LNCAP (cell line): ENCODE measurements at regions not wholly inside any gene's neighbourhood (a gene's known extent, or its start where the extent isn't known, plus 50 kb on each side); places are given as distances from the start of the nearest gene placed in this dataset.

Experiments used
- TF ChIP-seq, protein P1 (sequence below): fragments of 450-650 bp; IDR thresholded peaks from 2 replicates; pipeline ENCODE4 v1.5.1; 2017; ENCODE audit warnings: mild to moderate bottlenecking

DNA sequence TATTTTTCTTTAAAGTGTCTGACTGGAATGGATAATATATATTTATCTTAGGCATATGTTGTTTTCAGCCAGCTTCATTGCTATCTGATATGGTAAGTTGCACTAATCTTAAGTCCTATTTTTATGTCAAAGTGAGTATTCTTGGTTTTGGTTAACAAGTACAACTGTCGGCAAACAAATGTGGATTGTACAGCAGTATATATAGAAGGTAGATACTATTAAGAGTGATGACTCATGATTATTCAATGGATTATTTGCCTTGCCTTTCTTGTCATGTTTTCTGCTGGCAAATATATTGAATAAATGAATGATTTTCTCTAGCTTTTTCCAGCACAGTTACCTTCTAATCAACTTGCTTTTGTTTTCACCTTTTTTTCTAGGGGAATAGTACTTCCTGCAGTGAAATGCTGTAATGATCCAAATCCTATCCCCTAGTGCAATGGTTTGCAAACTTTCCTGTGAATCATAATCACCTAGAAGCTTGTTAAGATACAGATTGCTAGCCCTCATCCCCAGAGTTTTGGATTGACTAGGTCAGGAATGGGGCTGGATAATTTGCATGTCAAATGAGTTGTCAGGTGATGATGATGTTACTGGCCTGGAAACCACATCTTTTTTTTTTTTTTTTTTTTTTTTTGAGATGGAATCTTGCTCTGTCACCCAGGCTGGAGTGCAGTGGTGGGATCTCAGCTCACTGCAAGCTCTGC is 60.8 kb upstream of the ARRDC3 start:
- TF ChIP-seq, protein P1, sequence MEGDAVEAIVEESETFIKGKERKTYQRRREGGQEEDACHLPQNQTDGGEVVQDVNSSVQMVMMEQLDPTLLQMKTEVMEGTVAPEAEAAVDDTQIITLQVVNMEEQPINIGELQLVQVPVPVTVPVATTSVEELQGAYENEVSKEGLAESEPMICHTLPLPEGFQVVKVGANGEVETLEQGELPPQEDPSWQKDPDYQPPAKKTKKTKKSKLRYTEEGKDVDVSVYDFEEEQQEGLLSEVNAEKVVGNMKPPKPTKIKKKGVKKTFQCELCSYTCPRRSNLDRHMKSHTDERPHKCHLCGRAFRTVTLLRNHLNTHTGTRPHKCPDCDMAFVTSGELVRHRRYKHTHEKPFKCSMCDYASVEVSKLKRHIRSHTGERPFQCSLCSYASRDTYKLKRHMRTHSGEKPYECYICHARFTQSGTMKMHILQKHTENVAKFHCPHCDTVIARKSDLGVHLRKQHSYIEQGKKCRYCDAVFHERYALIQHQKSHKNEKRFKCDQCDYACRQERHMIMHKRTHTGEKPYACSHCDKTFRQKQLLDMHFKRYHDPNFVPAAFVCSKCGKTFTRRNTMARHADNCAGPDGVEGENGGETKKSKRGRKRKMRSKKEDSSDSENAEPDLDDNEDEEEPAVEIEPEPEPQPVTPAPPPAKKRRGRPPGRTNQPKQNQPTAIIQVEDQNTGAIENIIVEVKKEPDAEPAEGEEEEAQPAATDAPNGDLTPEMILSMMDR, result no peak

DNA sequence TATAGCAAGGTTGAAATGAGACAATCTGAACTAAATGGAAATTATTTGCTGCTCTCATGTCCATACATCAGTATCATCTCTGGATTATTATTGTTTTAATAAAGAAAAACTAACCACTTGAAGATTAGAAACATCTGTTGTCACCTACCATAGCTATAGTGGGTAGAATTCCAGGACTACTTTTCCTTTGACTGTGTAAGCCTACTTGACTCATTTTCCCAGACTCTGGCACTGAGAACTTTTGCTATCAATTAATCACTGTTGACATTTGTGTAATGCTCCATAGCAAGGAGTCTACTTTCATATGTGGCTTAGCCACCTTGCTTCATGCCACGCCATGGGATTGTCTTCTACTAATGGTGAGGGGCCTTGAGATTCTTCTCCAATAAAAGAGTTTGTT is 59.9 kb upstream of the ARRDC3 start:
- TF ChIP-seq, protein P1, result no peak

DNA sequence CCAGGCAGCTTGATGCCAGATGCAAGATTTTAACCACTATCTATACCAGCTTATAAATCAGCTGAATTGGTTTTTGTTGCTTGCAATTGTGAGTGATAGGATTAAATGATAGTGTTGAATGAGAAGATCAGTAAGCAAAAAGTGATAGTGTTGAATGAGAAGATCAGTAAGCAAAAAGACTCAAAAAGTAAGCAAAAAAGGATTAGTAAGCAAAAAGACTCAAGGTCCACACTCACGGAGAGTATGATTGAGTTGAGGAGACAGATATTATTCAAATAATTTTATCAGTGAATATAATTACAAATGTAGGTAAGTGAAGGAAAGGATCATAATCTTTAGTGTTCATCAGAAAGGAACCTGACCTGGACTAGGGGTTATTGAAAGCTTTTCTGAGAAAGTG is 58.0 kb upstream of the ARRDC3 start:
- TF ChIP-seq, protein P1, result no peak

DNA sequence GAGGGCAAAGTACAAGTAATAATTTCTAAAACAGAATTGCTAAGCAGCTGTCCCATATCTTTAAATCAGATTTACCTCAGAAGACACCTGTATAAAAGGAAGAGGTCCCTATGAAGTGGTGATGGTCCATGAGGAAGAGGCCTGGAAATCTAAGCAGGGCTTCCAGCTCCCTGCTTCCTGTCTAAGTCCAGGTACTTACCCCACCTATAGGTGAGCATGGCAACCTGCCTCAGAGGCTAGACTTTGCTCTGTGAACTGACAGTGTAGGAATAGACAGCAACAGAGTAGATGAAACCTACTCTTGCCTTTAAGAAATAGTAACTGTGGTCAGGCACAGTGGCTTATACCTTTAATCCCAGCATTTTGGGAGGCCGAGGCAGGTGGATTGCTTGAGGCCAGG is 55.8 kb upstream of the ARRDC3 start:
- TF ChIP-seq, protein P1, result no peak

DNA sequence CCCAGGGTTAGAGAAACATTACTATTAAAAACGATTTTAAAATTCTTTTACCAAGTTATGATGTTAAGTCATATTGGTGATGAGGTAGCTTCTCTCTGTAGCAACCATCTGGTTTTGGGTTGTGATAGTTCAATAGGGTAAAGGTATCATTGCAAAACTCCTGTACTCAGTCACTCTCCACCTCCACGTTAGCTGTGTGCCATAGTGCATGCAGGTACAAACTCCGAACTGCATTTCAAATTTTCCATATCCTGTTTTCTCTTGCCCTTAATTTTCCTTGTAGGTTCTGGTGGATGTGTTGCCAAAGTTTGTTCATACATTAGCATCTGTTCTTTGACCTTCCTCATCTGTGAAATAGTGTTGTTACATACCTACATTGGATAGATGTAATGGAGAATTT is 53.1 kb upstream of the ARRDC3 start:
- TF ChIP-seq, protein P1, result no peak

DNA sequence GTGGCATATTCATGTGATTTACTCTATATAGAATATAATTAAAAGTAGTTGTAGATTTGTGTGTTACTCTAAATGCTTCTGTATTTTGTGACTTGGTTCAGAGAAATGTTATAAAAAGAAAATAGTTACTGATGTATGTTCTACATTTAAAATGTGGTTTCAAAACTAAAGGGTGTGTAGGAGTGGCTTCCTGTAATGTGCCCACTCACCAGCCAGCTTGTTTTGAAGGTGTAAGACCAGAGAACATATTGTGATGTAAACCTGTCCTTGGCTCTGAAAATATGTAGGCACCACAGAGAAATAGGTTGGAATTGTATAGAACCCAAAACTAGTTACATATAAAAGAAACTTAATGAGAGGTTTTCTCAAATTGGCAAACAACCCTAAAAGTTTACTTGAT is 51.2 kb upstream of the ARRDC3 start:
- TF ChIP-seq, protein P1, result no peak

DNA sequence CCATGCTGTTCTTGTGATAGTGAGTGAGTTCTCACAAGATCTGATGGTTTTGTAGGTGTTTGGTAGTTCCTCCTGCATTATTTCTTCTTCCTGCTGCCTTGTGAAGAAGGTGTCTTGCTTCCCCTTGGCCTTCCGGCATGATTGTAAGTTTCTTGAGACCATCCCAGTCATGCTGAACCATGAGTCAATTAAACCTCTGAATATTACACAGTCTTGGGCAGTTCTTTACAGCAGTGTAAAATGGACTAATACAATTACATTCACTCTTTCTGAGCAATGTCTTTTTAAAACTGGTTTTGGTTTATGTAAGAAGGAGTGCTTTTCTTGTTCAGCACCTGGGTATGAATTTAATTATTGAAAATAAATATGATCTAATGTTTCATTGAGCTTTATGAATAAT is 50.7 kb upstream of the ARRDC3 start:
- TF ChIP-seq, protein P1, result no peak
